Right kidney (tissue), 1 donor: ENCODE measurements at regions not wholly inside any gene's neighbourhood (a gene's known extent, or its start where the extent isn't known, plus 50 kb on each side); places are given as distances from the start of the nearest gene placed in this dataset.

Source experiments
- DNase-seq: peaks from one replicate; pipeline ENCODE4 v3.0.0-alpha.2; 2016

- no peak for DNase-seq
Measured at GRCh38 chr2:67709835-67710234, 312.7 kb downstream of the ETAA1 start.

- DNase-seq, result no peak
Measured at GRCh38 chr2:67712484-67712883, 315.4 kb downstream of the ETAA1 start.

DNA sequence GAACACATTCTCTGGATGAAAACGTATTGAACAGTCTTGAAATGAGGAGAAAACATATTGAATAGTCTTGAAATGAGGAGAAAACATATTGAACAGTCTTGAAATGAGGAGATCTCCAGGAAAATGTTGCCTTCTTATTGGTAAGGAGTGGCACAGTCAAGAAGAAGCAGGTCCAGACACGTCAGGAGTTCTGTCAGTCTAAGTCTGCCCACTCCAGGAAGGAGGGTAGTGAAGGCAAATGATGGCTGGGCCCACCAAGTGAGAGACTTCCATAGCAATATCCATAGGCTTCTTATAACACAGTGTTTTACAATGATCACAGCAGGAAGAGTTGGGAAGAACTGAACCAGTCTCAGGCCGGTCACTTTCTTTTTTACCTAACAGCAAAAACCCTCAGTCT is 316.2 kb downstream of the ETAA1 start:
- no peak for DNase-seq

DNA sequence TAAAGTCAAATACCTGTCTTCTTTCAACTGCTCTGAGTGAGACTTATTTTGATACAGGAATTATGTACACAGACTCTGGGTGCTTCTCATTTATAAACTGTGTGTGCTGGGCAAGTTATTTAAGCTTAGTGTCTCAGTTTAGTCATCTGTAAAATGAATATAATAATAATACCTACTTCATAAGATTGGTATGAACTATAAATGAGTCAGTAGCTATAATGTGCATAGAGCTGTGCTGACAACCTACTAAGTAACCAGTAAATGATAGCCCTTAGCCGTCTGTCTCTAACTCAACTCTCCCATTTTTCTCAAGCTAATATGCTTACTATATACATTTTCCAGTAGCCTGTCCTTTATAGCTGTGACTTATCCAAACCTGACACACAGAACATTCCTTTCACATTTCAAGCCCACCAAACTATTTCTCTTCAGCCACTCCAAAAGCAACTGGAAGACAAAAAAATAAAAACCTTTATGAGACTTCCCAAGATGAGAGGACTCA is 319.8 kb downstream of the ETAA1 start:
- DNase-seq, result no peak

- no peak for DNase-seq
Measured at GRCh38 chr2:67717692-67718091, 320.6 kb downstream of the ETAA1 start.

DNA sequence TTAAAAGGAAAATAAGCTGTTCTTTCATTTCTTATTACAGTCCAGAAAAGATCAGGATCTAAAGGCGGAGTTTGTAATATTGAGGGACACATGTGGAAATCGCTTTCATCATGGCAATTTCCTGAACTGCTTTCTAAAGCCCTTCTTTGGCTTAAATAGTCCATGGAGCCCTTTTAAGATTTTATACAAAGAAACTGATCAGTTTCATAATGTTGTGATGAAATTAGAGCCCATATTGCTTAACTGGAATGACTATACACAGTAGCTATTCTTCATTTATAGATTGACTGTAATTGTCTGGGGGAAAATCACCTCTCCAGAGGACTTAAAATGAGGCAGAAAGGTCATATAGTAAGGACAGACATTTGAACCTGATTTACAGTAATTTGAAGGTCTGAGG is 322.2 kb downstream of the ETAA1 start:
- no peak for DNase-seq

- no peak for DNase-seq
Measured at GRCh38 chr2:67721516-67721915, 324.4 kb downstream of the ETAA1 start.

DNA sequence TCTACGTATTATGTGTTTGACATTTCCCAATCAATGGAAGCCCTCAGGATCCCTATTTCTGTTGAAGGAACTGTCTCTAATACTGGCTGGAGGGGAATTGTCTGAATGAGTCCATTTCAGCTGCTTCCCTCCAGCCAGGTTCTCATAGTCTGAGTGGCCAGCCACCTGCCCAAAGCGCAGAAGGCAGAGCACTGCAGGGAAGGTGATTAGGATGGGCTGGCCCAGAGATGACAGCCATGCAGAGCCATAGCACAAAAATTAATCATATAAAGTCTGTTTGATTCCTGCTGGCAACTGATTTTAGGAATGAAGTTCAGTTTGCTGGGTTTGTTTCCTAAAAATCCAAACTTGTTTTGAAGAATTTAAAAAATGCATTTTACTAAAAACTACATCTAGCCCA is 327.1 kb downstream of the ETAA1 start:
- no peak for DNase-seq

DNA sequence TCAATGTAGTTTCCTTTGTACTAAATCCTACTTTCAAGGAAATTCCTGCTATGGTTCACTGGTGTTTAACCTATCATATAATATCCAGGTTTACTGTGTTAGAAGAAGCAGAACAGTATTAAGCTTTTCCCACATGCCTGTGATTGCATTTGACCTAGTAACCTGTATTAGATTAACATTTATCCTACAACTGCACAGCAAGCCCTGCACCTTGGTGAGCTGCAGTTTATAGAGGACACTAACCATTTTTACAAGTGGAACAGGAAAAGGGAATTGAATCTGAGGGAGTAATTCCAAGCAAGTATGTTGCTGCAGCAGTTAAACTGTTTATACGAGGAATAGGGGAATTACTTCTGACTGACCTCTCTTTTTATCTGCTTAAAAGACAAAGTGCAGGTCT is 328.6 kb downstream of the ETAA1 start:
- DNase-seq, result no peak

DNA sequence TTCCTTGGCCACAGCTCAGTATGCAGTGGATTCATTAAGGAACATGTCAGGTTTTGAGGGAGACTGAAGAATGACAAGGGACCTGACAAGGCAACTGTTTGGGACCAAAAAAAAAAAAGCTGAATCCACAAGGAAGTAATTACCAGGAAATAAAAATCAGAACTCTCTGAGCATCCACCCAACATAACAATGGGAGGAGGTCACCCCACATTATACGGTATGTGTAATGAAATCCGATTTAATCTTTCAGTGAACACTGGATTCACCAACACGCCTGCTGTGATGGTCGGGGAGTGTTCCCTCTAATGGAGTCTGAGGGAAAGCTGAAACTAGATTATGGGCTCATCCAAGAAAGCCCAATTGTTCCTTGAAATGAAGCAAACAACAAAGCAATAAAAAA is 329.3 kb downstream of the ETAA1 start:
- DNase-seq, result no peak

GRCh38 chr2:67727131-67727530 is 330.0 kb downstream of the ETAA1 start:
- DNase-seq, result no peak

DNA sequence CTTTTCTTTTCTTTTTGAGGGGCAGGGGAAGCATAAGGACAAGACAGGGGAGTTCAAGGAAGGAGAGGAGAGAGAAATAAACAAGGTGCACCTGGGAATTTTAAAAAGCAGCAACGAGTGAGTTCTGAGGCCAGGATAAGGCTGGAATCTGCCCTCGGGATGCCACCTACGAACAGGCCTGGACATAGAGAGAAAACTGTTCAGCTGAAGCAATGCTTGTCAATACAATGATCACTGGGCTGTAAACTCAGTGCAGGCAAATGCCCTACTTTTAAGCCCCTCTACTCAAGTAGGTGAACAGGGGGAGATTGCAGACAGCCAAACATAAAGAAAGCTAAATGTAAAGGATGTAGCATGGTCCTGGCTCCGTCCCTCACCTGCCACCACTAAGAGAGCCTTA is 330.5 kb downstream of the ETAA1 start:
- no peak for DNase-seq

DNA sequence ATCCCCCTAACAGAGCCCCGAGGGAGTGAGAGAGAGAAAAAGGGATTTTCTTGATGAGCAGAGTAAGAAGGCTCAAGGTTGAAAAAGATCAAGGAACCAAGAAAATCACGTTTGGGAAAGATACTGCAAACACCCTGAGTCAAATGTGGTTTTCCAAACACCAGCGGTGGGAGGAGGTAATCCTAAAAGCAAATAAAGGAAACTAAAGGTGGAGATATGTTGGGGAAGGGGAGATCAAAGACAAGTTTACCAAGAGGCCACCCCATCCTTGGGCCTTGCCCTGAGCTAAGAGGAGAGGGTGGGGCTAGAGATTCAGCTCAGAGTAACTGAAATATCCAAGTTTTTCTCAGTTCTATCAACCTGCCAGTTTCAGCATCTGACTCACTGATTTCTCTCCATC is 332.3 kb downstream of the ETAA1 start:
- DNase-seq, result no peak

- DNase-seq, result no peak
Measured at GRCh38 chr2:67733517-67733916, 329.3 kb downstream of the C1D start.

DNA sequence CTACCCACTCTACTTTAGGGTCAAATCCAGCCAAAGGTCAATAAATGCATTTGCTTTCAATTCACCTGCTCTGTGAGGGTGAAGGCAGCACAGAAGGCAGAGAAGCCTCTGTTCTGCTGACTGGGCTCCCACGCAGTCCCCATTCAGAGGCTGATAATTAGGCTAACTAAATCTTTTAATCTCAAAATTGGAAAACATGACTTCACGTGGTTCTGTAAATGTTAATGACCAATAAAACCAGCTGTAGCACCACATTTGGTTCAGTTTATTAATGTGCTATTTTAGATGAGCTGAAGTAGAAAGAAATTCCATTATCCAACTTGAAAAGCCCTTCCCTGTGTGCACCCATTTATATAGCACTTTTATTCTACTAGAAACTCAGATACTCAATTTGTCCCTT is 310.6 kb downstream of the C1D start:
- DNase-seq, result no peak

- DNase-seq, result no peak
Measured at GRCh38 chr2:67752969-67753368, 309.8 kb downstream of the C1D start.

- no peak for DNase-seq
Measured at GRCh38 chr2:67755156-67755882, 307.5 kb downstream of the C1D start.

GRCh38 chr2:67760995-67761394 is 301.8 kb downstream of the C1D start:
- no peak for DNase-seq

- no peak for DNase-seq
Measured at GRCh38 chr2:67771380-67771779, 291.4 kb downstream of the C1D start.

GRCh38 chr2:67772216-67773170 is 290.3 kb downstream of the C1D start:
- DNase-seq, result no peak

- no peak for DNase-seq
Measured at GRCh38 chr2:67773851-67774250, 289.0 kb downstream of the C1D start.

DNA sequence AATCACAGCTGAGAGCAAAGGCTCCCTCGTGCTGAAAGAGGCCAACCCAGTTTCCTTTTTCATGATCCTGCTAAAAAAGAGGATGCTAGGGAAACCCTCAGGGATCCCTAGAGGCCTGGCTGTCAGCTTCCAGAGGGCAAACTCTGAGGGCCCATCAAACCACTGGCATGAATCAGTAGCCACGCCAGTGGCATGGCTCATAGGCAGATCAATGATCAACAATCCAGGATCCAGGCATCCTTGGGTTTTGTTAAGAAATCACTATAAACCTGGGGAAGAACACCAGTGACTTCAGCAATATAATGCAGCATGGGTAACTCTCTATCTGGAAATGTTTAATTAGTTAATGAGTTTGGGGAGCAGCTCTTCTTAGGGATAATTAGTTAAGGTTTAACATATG is 286.5 kb downstream of the C1D start:
- no peak for DNase-seq

- no peak for DNase-seq
Measured at GRCh38 chr2:67777010-67777409, 285.8 kb downstream of the C1D start.
